ENCODE measurements at regions not wholly inside any gene's neighbourhood (a gene's known extent, or its start where the extent isn't known, plus 50 kb on each side); places are given as distances from the start of the nearest gene placed in this dataset.
A peak's percentile ranks its signal among the peaks of the same experiment; 100 is the strongest.

- TF ChIP-seq ZNF132 (tag by site-specific recombination; IDR thresholded peaks at IDR 0.05; ENCODE audit: borderline replicate concordance) (no peak), OVOL3 (tag by site-specific recombination; IDR thresholded peaks at IDR 0.05) (no peak), ZNF791 (tag by site-specific recombination; IDR thresholded peaks at IDR 0.05) (no peak), KLF7 (tag by site-specific recombination; IDR thresholded peaks at IDR 0.05; ENCODE audit: borderline replicate concordance) (peak; percentile 38; the same call in 1 of the 2 replicates), ZNF24 (tag by site-specific recombination; IDR thresholded peaks at IDR 0.05) (peak; percentile 81; the same call in 1 of the 2 replicates), ZNF514 (tag by site-specific recombination; IDR thresholded peaks at IDR 0.05) (no peak), ZNF768 (tag by site-specific recombination; IDR thresholded peaks at IDR 0.05) (no peak), ZBTB1 (tag by site-specific recombination; IDR thresholded peaks at IDR 0.05) (no peak), ZNF777 (tag by site-specific recombination; IDR thresholded peaks at IDR 0.05; ENCODE audit: borderline replicate concordance) (no peak), GLIS2 (tag by site-specific recombination; IDR thresholded peaks at IDR 0.05) (peak; percentile 81), ZBTB48 (tag by site-specific recombination; IDR thresholded peaks at IDR 0.05) (peak; percentile 82), ZNF785 (tag by site-specific recombination; IDR thresholded peaks at IDR 0.05) (no peak), ZNF23 (tag by site-specific recombination; IDR thresholded peaks at IDR 0.05; ENCODE audit: borderline replicate concordance) (no peak), ZNF433 (tag by site-specific recombination; IDR thresholded peaks at IDR 0.05; ENCODE audit: low read depth) (no peak), ZNF138 (tag by site-specific recombination; IDR thresholded peaks at IDR 0.05; ENCODE audit: borderline replicate concordance) (no peak), ZNF223 (tag by site-specific recombination; IDR thresholded peaks at IDR 0.05) (no peak), ZNF677 (tag by site-specific recombination; IDR thresholded peaks at IDR 0.05) (no peak), ZNF174 (tag by site-specific recombination; IDR thresholded peaks at IDR 0.05) (no peak), KLF8 (tag by site-specific recombination; IDR thresholded peaks at IDR 0.05) (peak; percentile 49; the same call in 1 of the 2 replicates), EGR2 (tag by site-specific recombination; IDR thresholded peaks at IDR 0.05; ENCODE audit: low read depth) (no peak), ZNF558 (tag by site-specific recombination; IDR thresholded peaks at IDR 0.05) (no peak), KLF10 (tag by site-specific recombination; IDR thresholded peaks at IDR 0.05) (peak; percentile 83), WT1 (tag by site-specific recombination; IDR thresholded peaks at IDR 0.05) (0 out of 2 replicates have a peak, but pooled peaks have one; percentile 34), ZNF184 (tag by site-specific recombination; IDR thresholded peaks at IDR 0.05) (peak; percentile 75; the same call in 1 of the 2 replicates)
- TF ChIP-seq, protein P1, sequence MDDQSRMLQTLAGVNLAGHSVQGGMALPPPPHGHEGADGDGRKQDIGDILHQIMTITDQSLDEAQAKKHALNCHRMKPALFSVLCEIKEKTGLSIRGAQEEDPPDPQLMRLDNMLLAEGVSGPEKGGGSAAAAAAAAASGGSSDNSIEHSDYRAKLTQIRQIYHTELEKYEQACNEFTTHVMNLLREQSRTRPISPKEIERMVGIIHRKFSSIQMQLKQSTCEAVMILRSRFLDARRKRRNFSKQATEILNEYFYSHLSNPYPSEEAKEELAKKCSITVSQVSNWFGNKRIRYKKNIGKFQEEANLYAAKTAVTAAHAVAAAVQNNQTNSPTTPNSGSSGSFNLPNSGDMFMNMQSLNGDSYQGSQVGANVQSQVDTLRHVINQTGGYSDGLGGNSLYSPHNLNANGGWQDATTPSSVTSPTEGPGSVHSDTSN (CRISPR knock-in tag; IDR thresholded peaks at IDR 0.05) = no peak
- TF ChIP-seq, protein P2, sequence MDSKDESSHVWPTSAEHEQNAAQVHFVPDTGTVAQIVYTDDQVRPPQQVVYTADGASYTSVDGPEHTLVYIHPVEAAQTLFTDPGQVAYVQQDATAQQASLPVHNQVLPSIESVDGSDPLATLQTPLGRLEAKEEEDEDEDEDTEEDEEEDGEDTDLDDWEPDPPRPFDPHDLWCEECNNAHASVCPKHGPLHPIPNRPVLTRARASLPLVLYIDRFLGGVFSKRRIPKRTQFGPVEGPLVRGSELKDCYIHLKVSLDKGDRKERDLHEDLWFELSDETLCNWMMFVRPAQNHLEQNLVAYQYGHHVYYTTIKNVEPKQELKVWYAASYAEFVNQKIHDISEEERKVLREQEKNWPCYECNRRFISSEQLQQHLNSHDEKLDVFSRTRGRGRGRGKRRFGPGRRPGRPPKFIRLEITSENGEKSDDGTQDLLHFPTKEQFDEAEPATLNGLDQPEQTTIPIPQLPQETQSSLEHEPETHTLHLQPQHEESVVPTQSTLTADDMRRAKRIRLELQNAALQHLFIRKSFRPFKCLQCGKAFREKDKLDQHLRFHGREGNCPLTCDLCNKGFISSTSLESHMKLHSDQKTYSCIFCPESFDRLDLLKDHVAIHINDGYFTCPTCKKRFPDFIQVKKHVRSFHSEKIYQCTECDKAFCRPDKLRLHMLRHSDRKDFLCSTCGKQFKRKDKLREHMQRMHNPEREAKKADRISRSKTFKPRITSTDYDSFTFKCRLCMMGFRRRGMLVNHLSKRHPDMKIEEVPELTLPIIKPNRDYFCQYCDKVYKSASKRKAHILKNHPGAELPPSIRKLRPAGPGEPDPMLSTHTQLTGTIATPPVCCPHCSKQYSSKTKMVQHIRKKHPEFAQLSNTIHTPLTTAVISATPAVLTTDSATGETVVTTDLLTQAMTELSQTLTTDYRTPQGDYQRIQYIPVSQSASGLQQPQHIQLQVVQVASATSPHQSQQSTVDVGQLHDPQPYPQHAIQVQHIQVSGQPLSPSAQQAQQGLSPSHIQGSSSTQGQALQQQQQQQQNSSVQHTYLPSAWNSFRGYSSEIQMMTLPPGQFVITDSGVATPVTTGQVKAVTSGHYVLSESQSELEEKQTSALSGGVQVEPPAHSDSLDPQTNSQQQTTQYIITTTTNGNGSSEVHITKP (tag by site-specific recombination; IDR thresholded peaks at IDR 0.05) = peak; percentile 49; the same call in 1 of the 2 replicates
- TF ChIP-seq, protein P3, sequence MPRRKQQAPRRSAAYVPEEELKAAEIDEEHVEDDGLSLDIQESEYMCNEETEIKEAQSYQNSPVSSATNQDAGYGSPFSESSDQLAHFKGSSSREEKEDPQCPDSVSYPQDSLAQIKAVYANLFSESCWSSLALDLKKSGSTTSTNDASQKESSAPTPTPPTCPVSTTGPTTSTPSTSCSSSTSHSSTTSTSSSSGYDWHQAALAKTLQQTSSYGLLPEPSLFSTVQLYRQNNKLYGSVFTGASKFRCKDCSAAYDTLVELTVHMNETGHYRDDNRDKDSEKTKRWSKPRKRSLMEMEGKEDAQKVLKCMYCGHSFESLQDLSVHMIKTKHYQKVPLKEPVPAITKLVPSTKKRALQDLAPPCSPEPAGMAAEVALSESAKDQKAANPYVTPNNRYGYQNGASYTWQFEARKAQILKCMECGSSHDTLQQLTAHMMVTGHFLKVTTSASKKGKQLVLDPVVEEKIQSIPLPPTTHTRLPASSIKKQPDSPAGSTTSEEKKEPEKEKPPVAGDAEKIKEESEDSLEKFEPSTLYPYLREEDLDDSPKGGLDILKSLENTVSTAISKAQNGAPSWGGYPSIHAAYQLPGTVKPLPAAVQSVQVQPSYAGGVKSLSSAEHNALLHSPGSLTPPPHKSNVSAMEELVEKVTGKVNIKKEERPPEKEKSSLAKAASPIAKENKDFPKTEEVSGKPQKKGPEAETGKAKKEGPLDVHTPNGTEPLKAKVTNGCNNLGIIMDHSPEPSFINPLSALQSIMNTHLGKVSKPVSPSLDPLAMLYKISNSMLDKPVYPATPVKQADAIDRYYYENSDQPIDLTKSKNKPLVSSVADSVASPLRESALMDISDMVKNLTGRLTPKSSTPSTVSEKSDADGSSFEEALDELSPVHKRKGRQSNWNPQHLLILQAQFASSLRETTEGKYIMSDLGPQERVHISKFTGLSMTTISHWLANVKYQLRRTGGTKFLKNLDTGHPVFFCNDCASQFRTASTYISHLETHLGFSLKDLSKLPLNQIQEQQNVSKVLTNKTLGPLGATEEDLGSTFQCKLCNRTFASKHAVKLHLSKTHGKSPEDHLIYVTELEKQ (tag by site-specific recombination; IDR thresholded peaks at IDR 0.05; ENCODE audit: borderline replicate concordance) = no peak
- TF ChIP-seq, protein P4, sequence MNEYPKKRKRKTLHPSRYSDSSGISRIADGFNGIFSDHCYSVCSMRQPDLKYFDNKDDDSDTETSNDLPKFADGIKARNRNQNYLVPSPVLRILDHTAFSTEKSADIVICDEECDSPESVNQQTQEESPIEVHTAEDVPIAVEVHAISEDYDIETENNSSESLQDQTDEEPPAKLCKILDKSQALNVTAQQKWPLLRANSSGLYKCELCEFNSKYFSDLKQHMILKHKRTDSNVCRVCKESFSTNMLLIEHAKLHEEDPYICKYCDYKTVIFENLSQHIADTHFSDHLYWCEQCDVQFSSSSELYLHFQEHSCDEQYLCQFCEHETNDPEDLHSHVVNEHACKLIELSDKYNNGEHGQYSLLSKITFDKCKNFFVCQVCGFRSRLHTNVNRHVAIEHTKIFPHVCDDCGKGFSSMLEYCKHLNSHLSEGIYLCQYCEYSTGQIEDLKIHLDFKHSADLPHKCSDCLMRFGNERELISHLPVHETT (tag by site-specific recombination; IDR thresholded peaks at IDR 0.05) = no peak
- TF ChIP-seq, protein P5, sequence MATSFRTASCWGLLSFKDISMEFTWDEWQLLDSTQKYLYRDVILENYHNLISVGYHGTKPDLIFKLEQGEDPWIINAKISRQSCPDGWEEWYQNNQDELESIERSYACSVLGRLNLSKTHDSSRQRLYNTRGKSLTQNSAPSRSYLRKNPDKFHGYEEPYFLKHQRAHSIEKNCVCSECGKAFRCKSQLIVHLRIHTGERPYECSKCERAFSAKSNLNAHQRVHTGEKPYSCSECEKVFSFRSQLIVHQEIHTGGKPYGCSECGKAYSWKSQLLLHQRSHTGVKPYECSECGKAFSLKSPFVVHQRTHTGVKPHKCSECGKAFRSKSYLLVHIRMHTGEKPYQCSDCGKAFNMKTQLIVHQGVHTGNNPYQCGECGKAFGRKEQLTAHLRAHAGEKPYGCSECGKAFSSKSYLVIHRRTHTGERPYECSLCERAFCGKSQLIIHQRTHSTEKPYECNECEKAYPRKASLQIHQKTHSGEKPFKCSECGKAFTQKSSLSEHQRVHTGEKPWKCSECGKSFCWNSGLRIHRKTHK (tag by site-specific recombination; IDR thresholded peaks at IDR 0.05) = no peak
Observed at GRCh38 chr10:32139223-32140073, 83.2 kb upstream of the KIF5B start (continued).
